GM19463 (cell line): ENCODE measurements at regions not wholly inside any gene's neighbourhood (a gene's known extent, or its start where the extent isn't known, plus 50 kb on each side); places are given as distances from the start of the nearest gene placed in this dataset.
"Not testable (repeated sequence)": the region's sequence is repeated elsewhere in the genome, so short reads cannot be mapped to it uniquely, and the experiment has no call there.

Source experiments
- ATAC-seq: cut with Tn5 transposase; IDR thresholded peaks from one replicate; pipeline ENCODE4 v1.9.1; 2021; ENCODE audit warnings: mild to moderate bottlenecking, moderate library complexity; ENCODE audit not compliant: unreplicated experiment

DNA sequence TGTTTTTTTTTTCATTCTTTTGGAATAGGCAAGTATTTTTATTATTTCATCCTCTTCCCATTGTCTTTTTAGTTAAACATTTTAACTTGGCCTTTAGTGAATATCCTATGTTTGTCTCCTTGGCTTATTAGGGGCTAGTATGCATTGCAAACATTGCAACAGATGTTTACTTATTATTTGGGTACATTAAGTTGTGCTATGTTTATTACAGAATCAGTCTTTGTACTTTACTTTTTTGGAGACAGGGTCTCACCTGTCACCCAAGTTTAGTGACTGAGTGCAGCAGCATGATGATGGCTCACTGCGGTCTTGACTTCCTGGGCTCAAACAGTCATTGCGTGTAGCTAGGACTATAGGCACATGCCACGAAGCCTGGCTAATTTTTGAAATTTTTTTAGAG lies 51.1 kb upstream of the NUDT6 start:
- no peak for ATAC-seq

DNA sequence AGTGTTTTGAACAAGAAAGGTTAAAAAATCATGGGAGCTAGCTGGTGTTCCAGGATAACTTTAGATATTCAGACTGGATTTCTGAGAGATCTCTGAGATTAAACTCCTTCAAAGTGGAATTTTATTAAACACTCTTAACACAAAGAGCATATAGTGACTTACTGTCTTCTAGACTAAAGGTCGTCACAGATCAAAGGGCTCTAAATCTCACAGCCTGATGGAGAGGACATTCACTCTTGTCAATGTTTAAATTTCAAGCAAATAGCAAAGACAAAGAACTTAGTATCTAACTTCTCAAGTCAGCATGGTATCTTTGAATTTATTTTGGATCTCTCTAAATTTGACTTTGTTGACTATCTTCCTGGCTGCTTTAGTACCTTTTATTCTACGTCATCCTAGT lies 53.7 kb upstream of the NUDT6 start:
- ATAC-seq, result no peak

DNA sequence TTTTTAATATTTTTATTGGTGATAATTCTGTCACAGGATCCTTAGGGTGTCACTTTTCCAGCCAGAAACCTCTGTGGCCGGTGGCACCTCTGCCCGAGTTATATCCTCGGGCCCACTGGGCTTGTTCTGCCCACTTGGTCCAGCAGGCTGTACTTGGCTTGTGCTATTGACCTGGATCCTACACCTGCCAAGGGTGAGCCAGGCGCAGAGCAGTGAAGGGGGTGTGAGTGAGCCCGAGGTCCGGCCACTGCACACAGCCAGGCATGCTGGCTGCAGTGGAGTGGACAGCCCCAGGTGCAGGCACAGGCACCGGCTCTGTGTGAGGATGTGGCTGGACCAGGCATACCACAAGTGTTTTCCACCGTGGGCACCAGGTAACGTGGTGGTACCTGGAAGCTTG lies 54.7 kb upstream of the NUDT6 start:
- ATAC-seq, result no peak

DNA sequence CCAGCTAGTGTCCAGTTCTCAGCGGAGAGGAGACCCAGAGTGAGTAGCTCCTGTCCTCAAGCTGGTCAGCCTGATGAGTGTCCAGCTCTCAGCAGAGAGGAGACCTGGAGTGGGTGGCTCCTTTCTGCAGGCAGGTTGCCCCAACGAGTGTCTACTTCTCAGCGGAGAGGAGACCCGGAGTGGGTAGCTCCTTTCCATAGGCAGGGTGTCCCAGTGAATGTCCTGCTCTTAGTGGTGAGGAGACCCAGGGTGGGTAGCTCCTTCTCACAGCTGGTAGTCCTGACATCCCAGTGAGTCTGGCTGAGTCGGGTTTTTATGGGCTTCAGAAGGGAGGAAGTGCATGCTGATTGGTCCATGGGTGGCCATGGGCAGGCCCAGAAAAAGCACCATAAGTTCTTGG lies 55.7 kb upstream of the NUDT6 start:
- ATAC-seq, result no peak

DNA sequence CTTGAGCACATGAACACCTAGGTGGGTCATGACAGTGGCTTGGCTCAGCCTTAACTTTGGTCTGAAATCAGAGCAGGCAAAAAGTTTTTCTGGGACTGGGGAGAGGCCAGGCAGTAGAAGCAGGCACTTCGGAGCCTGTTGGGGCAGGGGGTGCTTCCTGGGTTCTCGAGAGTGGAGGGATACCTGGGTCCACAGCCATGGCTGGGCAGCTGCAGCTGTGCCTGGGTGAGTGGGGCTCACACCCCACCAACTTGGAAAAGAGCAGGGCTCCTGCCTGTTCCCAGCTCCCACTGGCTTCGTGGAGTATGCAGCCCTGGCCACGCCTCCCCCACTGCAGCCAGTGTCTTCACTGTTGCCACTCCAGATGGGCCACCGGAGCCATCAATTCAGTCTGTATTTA lies 56.4 kb upstream of the NUDT6 start:
- no peak for ATAC-seq

DNA sequence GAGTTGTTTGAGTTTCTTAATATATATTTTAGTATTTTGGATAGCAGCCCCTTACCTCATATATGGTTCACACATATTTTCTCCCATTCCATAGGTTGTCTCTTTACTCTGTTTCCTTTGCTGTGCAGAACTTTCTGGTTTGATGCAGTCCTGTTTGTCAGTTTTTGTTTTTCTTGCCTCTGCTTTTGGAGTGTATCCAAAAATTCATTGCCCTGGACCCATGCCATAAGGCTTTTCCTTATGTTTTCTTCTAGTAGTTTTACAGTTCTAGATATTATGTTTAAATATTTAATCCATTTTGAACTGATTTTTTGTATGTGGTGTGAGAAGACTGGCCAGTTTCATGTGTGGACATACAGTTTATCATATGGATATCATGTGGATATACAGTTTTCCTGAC lies 58.5 kb upstream of the NUDT6 start:
- ATAC-seq, result no peak

DNA sequence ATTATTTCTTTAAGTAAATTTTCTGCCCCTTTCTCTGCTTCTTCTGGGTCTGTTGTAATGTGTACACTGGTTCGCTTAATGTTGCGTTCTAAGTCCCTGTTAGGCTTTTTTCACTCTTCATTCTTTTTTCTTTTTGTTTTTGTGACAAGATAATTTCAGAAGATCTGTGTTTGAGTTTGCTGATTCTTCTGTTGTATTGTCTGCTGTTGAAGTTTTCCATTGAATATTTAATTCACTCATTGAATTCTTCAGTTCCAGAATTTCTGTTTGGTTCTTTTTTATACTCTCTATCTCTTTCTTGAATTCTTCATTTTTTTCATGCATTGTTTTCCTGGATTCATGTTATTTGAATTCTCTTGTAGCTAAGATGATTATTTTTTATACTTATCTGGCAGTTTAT lies 66.3 kb upstream of the NUDT6 start:
- no peak for ATAC-seq

DNA sequence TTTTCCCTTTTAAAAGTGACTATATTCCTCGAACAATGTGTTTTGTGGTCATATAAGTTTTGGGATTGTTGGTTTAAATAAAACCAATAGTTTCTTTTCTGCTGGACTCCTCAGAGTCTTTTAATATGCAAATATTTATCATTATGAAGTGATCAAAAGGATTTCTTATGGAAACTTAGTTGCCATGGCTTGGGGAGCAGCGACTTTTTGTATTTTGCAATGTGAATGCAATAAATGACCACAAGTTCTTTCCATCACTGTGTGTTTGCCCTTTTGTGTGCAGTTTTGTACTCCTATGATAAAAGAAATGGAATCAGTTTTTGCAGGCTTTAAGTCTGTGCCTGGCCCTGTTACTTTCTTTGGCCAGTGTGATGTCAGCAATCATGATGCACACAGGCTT lies 68.5 kb upstream of the NUDT6 start:
- no peak for ATAC-seq

DNA sequence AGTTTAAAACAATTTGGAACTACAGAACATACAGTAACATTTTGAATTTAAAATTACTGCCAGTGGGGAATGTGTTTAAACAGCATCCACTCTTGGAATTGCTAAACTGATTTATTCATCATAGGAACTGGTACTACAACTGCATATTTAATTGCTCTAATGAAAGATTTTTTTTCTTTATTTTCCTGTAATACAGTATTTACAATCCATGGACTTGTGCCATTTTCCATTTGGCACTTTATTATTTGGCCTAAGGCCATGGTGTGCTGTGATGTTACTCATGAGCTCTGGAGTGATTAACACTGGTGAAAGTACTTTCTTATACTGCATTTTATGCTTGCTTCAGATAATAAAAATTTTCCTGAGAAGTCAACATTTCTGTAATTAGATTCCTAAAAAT lies 69.7 kb upstream of the NUDT6 start:
- no peak for ATAC-seq

DNA sequence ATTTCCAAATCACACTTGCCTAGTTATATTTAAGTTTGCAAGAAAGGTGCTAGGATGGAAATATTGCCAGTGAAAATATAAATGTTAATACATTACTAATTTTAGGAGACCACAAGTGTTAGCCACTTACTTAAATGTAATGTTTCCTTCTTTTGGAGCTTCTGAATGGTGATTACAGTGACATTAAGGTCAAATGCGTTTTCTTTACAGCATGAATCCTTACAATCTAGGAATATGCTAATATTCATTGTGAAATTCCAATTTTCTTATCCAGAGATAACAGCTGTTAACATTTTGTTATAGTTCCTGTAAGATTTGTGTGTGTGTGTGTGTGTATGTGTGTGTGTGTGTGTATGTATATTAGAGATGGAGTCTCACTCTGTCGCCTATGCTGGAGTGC lies 70.2 kb upstream of the NUDT6 start:
- ATAC-seq, result no peak

DNA sequence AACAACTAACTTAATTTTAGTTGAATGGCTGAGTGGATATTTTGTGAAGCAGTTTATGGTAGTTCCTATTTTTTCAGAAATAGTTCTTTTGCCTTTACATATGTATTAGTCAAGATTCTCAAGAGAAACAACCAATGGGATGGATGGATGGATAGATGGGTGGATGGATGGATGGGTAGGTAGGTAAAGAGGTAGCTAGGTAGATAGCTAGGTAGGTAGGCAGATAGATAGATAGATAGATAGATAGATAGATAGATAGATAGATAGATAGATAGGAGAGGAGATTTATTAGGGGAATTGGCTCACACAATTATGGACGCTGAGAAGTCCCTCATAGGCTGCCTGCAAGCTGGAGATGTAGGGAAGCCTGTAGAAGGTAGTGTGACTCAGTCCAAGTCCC lies 74.0 kb upstream of the NUDT6 start:
- ATAC-seq, result no peak

DNA sequence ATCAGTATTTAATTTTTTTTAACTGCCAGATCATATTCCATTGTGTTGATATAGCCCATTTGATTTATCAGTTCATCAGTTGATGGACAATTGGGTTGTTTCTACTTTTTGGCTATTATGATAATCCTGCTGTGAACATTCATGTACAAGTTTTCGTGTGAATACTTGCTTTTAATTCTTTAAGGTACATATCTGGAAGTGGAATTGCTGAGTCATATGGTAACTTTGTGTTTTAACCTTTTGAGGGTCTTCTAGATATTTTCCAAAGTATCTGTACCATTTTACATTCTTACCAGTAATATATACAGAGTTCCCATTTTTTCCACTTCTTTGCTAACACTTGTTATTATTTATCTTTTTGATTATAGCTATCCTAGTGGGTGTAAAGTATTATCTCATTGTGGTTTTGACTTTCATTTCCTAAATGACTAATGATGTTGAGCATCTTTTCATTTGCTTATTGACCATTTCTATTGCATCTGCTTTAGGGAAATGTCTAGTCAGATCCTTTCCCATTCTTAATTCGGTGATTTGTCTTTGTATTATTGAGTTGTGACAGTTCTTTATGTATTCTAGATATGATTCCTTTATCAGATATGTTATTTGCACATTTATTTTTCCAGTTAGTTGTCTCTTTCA lies 75.2 kb upstream of the NUDT6 start:
- peak; percentile 85 for ATAC-seq

DNA sequence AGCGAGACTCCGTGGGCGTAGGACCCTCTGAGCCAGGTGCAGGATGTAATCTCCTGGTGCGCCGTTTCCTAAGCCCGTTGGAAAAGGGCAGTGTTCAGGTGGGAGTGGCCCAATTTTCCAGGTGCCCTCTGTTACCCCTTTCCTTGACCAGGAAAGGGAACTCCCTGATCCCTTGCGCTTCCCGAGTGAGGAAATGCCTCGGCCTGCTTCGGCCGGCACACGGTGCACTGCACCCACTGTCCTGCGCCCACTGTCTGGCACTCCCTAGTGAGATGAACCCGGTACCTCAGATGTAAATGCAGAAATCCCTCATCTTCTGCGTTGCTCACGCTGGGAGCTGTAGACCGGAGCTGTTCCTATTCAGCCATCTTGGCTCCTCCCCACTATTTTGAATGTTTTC lies 81.7 kb upstream of the NUDT6 start:
- ATAC-seq, result not testable (repeated sequence)

DNA sequence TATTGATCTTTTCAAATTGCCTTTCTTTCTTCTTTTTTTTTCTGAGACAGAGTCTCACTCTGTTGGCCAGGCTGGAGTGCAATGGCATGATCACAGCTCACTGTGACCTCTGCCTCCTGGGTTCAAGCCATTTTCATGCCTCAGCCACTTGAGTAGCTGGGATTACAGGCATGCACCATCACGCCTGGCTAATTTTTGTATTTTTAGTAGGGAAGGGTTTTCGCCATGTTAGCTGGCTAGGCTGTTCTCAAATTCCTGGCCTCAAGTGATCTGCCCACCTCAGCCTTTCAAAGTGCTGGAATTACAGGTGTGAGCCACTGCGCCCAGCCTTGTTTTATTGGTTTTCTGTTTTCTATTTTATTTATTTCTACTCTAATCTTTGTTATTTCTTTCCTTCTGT lies 82.7 kb upstream of the NUDT6 start:
- ATAC-seq, result not testable (repeated sequence)

DNA sequence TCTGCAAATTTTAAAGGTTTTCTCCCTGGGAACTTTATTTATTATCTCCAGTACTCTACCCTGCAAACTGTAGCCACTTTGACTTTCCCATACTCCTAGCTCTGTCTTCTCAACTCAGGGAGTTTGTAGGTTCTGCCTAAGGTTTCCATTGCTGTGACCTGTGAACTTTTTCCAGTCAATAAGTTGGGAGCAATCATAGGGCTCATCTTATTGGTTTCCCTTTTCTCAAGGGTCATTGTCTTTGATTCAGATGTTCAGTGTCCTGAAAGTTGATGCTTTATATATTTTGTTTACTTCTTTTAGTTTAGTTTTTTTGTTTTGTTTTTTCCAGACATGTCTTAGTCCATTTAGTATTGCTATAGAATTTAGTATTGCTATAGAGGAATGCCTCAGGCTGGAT lies 85.3 kb upstream of the NUDT6 start:
- no peak for ATAC-seq

DNA sequence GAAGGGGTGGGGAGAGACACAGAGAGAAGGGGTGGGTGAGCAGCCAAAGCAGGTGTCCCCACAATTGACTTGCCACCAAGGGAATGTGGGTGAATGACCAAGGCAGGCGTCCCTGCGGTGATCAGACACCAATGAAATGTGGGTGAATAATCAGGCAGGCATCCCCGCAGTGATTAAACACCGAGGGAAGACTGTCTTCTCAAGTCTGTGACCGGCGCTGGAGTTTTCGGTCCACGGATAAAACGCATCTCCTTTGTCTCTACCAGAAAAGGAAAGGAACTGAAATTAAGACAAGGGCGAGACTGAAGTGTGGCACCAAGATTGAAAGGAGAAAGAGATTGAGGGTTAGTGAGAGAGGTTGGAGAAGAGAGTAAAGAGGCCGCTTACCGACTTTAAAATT lies 90.0 kb upstream of the NUDT6 start:
- ATAC-seq, result not testable (repeated sequence)

DNA sequence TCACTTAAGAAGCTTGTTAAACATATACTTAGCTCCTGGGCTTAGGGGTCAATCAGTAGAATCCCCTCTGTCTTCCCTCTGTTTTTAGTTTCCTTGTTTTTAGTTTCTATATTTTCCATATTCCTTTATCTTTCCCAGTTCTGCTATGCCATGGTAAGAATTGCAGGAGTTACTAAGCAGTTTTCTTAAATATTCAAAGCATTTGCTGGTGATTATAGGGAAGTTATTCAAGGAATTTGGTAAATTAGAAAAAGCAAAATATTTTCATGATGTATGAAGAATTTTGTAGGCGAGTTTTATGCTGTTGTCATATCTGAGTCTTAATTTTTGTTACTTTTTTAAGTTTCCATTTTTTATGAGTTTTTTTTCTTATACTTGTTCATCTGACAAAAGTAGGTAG lies 91.6 kb upstream of the NUDT6 start:
- no peak for ATAC-seq

DNA sequence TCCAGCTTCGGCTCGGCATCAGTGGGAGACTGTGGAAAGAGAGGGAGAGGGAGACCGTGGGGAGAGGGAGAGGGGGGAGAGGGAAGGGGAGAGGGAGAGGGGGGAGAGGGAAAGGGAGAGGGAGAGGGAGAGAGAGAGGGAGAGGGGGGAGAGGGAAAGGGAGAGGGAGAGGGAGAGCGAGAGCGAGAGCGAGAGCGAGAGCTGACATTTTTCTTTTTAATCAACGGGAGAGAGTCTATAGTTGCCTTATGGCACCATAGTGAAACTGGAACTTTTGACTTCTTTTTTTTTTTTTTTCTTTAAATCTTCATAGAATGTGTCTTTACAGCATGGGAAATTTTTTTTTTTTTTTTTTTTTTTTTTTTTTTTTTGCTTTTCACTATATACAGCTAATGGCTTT lies 94.7 kb upstream of the NUDT6 start:
- ATAC-seq, result no peak

DNA sequence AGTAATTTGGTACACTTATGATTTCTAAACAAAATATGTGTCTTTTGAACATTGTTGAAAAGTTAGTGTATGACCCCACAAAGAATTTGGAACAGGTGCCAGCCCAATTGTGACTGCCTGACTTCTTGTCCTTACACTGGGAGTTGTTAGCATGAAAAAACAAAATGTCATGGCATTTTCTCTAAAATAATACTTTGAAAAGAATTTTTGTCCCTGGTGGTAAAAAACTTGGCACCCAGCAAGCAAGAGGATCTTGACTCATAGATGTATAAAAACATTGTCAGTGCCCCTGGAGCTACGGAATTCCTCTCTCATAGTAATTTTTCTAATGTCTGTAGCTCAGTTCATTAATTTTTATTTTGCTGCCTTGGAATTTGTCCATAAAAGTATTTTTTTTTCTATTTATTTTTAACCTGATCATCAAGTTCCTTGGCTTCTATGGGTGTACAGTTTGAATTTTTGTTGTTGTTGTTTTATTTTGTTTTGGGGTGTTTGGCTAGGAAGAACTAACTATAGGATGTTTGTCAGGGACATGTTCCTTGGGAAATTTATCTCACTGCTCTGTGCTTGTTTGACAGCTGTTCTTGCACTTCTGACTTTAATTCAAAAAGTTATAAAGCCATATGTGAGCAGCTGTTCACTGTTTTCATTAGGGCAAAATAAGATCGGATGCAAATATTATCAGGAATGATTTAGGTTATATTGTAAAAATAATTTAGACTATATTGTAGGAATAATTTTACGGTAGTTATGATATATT lies 95.4 kb upstream of the NUDT6 start:
- no peak for ATAC-seq

DNA sequence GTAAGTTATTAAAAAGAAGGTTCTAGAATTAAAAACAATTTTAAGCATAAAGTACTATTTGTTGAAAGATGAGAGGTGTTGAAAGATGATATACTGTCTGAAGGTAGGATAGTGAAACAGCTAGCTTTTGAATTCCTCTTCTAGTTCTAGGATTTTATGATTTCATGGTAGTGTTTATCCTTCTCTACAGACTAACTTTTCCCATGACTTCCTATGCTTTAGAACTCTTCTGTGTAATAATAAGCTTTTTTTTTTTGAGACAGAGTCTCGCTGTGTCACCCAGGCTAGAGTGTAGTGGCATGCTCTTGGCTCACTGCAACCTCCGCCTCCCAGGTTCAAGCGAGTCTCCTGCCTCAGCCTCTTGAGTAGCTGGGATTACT lies 96.0 kb upstream of the NUDT6 start:
- ATAC-seq, result no peak

DNA sequence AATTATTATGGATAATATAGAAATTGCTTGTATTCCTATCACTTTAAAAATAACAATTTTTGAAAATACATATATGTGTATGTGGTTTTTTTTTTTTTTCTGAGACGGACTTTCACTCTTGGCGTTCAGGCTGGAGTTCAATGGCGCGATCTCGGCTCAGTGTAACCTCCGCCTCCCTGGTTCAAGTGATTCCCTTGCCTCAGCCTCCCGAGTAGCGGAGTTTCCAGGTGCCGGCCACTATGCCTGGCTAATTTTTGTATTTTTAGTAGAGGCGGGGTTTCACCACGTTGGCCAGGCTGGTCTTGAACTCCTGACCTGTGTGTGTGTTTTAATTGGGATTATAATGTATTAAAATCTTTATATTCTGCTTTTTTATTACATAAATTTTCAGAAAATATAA lies 97.9 kb upstream of the NUDT6 start:
- no peak for ATAC-seq

DNA sequence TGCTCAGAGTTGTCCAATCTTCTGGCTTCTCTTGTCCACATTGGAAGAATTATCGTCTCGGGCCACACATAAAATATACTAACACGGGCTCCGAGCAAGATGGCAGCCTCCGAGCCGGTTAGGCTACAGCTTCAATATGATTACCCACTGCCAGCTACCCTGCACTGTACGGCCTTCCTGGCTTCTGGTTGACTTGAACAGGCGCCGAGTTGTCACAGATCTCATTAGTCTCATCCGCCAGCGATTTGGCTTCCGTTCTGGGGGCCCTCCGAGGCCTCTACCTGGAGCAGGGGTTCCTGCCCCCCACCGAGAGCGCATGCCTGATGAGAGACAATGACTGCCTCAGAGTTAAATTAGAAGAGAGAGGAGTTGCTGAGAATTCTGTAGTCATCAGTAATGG lies 101.2 kb upstream of the NUDT6 start:
- no peak for ATAC-seq

DNA sequence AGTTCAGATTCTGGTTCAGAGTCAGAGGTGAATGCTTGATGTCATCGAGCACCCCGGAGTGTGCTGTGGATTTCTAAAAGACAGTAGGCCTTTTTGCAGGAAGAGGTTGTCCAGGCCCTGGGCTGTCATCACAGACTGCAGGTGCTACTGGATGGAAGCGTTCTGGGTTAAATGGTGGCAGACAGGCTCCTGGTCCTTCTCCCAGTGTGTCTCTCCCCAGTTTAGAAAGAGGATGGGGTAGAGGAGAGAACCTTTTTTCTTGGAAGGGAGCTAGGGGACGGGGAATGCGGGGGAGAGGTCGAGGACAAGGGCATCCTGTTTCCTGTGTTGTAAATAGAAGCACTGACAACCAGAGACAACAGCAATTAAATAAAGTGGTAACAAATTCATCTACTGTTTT lies 102.3 kb upstream of the NUDT6 start:
- ATAC-seq, result no peak
